Epithelial cell of proximal tubule (primary cell): ENCODE measurements at regions not wholly inside any gene's neighbourhood (a gene's known extent, or its start where the extent isn't known, plus 50 kb on each side); places are given as distances from the start of the nearest gene placed in this dataset.

ENCODE experiments used
- DNase-seq: peaks from one replicate; pipeline ENCODE4 v3.0.0-alpha.2; 2011; ENCODE audit warnings: low read depth
- H3K4me3 ChIP-seq: 2 replicates; pipeline ENCODE4 v1.5.1; 2011; ENCODE audit warnings: low read depth, mild to moderate bottlenecking, low read length
- CTCF ChIP-seq: conservative IDR thresholded peaks from 2 replicates; pipeline ENCODE4 v1.5.1; 2012; ENCODE audit warnings: low read depth, mild to moderate bottlenecking, low read length

DNA sequence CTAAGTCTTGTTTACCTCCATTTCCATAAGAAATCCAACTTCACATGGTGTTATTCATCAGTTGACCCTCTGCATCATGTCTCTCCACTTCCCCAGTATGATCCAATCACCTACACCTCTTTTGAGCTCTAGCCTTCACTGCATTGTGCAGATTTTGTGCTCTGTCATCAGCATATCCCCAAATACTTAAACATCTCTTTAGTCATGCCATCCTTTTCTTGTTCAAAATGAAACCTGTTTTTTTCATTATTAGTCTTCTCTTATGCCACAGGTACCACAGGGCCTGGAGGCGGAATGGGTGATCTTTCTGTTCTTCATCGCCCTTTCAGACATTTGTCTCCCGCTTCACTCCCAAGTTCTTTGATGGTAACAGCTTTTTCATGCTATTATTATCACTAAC, 382.7 kb upstream of the GALNTL6 start:
- no peak for DNase-seq
- TF ChIP-seq CTCF: no peak
- H3K4me3 ChIP-seq: no peak overlapping the region

DNA sequence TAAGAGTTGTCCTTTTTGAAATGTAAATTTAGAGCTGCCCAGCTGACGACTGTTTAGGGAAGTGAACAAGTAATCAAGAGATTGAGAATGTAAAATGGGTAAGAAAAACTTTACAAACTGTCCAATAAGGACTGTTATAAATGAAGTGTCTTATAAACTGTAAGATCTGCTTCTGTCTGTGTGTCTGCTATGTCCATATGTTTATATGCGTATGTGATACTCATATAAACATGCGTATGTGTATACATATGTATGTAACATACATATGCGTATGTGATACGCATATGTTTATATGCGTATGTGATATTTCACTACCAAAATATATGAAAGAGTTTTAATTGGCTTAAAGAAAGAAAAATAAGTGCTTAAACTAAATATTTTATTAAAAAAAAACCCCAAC, 416.0 kb upstream of the GALNTL6 start:
- TF ChIP-seq CTCF: no peak

GRCh38 chr4:171390626-171391025, 422.6 kb upstream of the GALNTL6 start:
- no peak for TF ChIP-seq CTCF
- no peak overlapping the region for H3K4me3 ChIP-seq
- DNase-seq: no peak

More for the DNA sequence above, 416.0 kb upstream of the GALNTL6 start:
- DNase-seq: no peak
- H3K4me3 ChIP-seq: no peak overlapping the region

GRCh38 chr4:171378323-171378722, 434.9 kb upstream of the GALNTL6 start:
- no peak for TF ChIP-seq CTCF
- DNase-seq: no peak
- no peak overlapping the region for H3K4me3 ChIP-seq

DNA sequence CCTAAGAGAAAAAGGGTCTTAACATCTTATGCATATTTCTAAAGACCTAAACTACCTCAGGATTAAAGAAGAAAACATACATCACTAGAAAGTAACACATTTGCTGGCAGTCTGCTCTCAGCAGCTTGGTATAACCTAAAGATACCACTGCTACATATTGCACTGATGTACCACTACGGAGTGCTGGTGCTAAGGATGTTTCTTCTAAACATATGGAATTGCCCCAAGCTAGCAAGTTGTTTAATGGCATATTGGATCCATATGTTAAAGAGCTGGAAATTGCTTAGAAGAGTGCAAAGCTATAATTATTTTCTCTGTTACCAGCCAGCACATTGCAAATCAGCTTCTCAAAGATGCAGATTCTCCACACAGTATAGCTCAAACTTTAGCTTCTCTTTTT, 436.5 kb upstream of the GALNTL6 start:
- no peak for TF ChIP-seq CTCF
- H3K4me3 ChIP-seq: no peak overlapping the region

DNA sequence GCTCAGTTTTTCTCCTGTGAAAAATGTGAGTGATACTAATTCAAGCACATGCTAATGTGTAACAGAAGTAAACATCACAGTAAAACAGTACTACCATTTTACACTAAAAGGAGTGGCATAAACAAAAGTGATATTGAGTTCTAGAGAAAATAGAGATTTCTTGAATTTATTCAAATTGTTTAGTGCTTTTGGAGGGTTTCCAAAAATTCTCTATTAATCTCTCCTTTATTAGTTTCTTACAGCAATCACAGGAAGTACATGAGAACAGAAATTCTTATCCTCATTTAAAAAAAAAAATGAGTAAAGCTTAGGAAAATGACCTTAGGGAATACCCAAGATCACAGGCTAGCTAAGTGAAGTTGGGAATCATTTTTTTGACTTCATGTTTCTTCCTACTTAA, 459.7 kb upstream of the GALNTL6 start:
- TF ChIP-seq CTCF: no peak
- no peak overlapping the region for H3K4me3 ChIP-seq
- DNase-seq: no peak

More for the DNA sequence above, 436.5 kb upstream of the GALNTL6 start:
- no peak for DNase-seq

- no peak for TF ChIP-seq CTCF
- DNase-seq: no peak
These were observed 465.1 kb upstream of the GALNTL6 start for GRCh38 chr4:171348090-171348489.

More at GRCh38 chr4:171348090-171348489, 465.1 kb upstream of the GALNTL6 start:
- no peak overlapping the region for H3K4me3 ChIP-seq
